B cell (primary cell): ENCODE measurements at regions not wholly inside any gene's neighbourhood (a gene's known extent, or its start where the extent isn't known, plus 50 kb on each side); places are given as distances from the start of the nearest gene placed in this dataset.

Experiments used
- ATAC-seq: fragments of 200-7000 bp; cut with Tn5 transposase; one replicate; pipeline ENCODE4 v1.10.0; 2021; ENCODE audit warnings: low read depth, mild to moderate bottlenecking, moderate number of reproducible peaks, moderate library complexity
- CTCF ChIA-PET: fragments of 350-600 bp; sonication (Branson Sonifier 250); formaldehyde crosslinking; loops from one replicate; lab custom pipeline; 2021; ENCODE audit warnings: antibody characterized with exemption, inconsistent platforms; lab: Charles Lee
- POLR2A ChIA-PET: fragments of 350-600 bp; sonication (Branson Sonifier 250); formaldehyde crosslinking; loops from one replicate; lab custom pipeline; 2021; ENCODE audit warnings: antibody characterized with exemption; lab: Charles Lee
- DNase-seq: peaks from one replicate; pipeline ENCODE4 v3.0.0; 2013
- H2AFZ ChIP-seq: 2 replicates; pipeline ENCODE4 v1.6.1; 2012; ENCODE audit warnings: mild to moderate bottlenecking, low read depth, low read length; ENCODE audit not compliant: insufficient read depth, poor library complexity, severe bottlenecking
- H3K27ac ChIP-seq, 2 donors: 1 replicate in 1 of 2; 2 replicates in 1 of 2; pipeline ENCODE4 v1.5.1; 2012 to 2013; ENCODE audit warnings: low read length in 2 of 2, mild to moderate bottlenecking in 2 of 2, moderate library complexity in 1 of 2
- H3K27me3 ChIP-seq, 4 experiments: fragments of 200-600 bp in 1 of 4; sonication (generic) in 1 of 4; replicated peaks in 1 of 4; 1 replicate in 2 of 4; 2 replicates in 2 of 4; pipeline versions ENCODE4 v1.6.1 to v1.7.0; 2013 to 2016; ENCODE audit warnings: low read length in 3 of 4, mild to moderate bottlenecking in 2 of 4, mixed read lengths in 1 of 4, moderate library complexity in 1 of 4; ENCODE audit not compliant: insufficient read depth in 4 of 4, control insufficient read depth in 3 of 4; ENCODE audit errors: control extremely low read depth in 1 of 4
- H3K36me3 ChIP-seq, 2 experiments: replicated peaks in 1 of 2; 1 replicate in 1 of 2; 2 replicates in 1 of 2; pipeline versions ENCODE4 v1.6.1 to v1.7.1; 2013; ENCODE audit warnings: low read length in 1 of 2; ENCODE audit not compliant: insufficient read depth in 2 of 2, control insufficient read depth in 1 of 2; ENCODE audit errors: control extremely low read depth in 1 of 2, extremely low read depth in 1 of 2
- H3K4me1 ChIP-seq, 2 donors: fragments of 200-600 bp in 1 of 2; sonication (generic) in 1 of 2; 1 replicate in 1 of 2; 2 replicates in 1 of 2; pipeline versions ENCODE4 v1.5.1 to v1.6.1; 2013 to 2017; ENCODE audit warnings: low read length in 2 of 2; ENCODE audit not compliant: control insufficient read depth in 2 of 2, insufficient read depth in 2 of 2
- H3K4me2 ChIP-seq: replicated peaks from 2 replicates; pipeline ENCODE3; 2012; ENCODE audit warnings: mild to moderate bottlenecking, low read depth, low read length; ENCODE audit not compliant: poor library complexity, severe bottlenecking
- H3K4me3 ChIP-seq, 5 experiments: fragments of 200-600 bp in 1 of 5; sonication (generic) in 1 of 5; 1 replicate in 3 of 5; 2 replicates in 2 of 5; pipeline versions ENCODE4 v1.5.1 to v1.7.0; 2011 to 2016; ENCODE audit warnings: low read length in 4 of 5, mild to moderate bottlenecking in 4 of 5, low read depth in 2 of 5, control low read depth in 1 of 5, moderate library complexity in 1 of 5; ENCODE audit not compliant: insufficient read depth in 1 of 5; ENCODE audit errors: control extremely low read depth in 1 of 5, extremely low read depth in 1 of 5
- H3K79me2 ChIP-seq: fragments of 200-600 bp; sonication (generic); one replicate; pipeline ENCODE4 v1.6.0; 2016; ENCODE audit warnings: low read length; ENCODE audit not compliant: control insufficient read depth, insufficient read depth
- H3K9ac ChIP-seq: fragments of 200-600 bp; sonication (generic); 2 replicates; pipeline ENCODE4 v1.6.1; 2017; ENCODE audit warnings: mild to moderate bottlenecking, low read length, moderate library complexity
- H3K9me3 ChIP-seq, 3 donors: one replicate each; pipeline versions ENCODE4 v1.6.1 to v1.7.1; 2013; ENCODE audit warnings: low read length in 2 of 3; ENCODE audit not compliant: control insufficient read depth in 2 of 3, insufficient read depth in 1 of 3; ENCODE audit errors: control extremely low read depth in 1 of 3
- H4K20me1 ChIP-seq: 2 replicates; pipeline ENCODE4 v1.6.0; 2012; ENCODE audit warnings: mild to moderate bottlenecking, low read length; ENCODE audit not compliant: insufficient read depth, control insufficient read depth, poor library complexity, severe bottlenecking
- H3K27ac Mint-ChIP-seq: one replicate; pipeline ENCODE4 v1.8.0; 2021; ENCODE audit warnings: mixed read lengths
- H3K27me3 Mint-ChIP-seq: one replicate; pipeline ENCODE4 v1.8.0; 2021; ENCODE audit warnings: mixed read lengths
- H3K4me1 Mint-ChIP-seq: one replicate; pipeline ENCODE4 v1.8.0; 2021; ENCODE audit warnings: mixed read lengths
- H3K4me3 Mint-ChIP-seq: one replicate; pipeline ENCODE4 v1.8.0; 2021; ENCODE audit warnings: mixed read lengths
- H3K9me3 Mint-ChIP-seq: one replicate; pipeline ENCODE4 v1.8.0; 2022; ENCODE audit warnings: mixed read lengths; ENCODE audit not compliant: insufficient read depth
- EZH2 ChIP-seq: IDR thresholded peaks from 2 replicates; pipeline ENCODE4 v1.6.1; 2012; ENCODE audit warnings: borderline replicate concordance, low read depth, mild to moderate bottlenecking, moderate library complexity, low read length; ENCODE audit not compliant: insufficient read depth, poor library complexity, severe bottlenecking
- WGBS: methylation state at CpG from one replicate; pipeline ENCODE4 v1.1.5; 2013; ENCODE audit warnings: missing lambda C conversion rate; ENCODE audit not compliant: insufficient coverage; 5-methylcytosine and 5-hydroxymethylcytosine counted together
- intact Hi-C: fragments of 100-400 bp; cut with micrococcal nuclease; formaldehyde crosslinking; loops from one replicate; pipeline ENCODE4 v1.10.0; 2022
- TF ChIP-seq, protein P1 (sequence below): fragments of 200-600 bp; IDR thresholded peaks from one replicate; pipeline ENCODE4 v1.8.0; 2022; ENCODE audit warnings: antibody characterized with exemption, mild to moderate bottlenecking

DNA sequence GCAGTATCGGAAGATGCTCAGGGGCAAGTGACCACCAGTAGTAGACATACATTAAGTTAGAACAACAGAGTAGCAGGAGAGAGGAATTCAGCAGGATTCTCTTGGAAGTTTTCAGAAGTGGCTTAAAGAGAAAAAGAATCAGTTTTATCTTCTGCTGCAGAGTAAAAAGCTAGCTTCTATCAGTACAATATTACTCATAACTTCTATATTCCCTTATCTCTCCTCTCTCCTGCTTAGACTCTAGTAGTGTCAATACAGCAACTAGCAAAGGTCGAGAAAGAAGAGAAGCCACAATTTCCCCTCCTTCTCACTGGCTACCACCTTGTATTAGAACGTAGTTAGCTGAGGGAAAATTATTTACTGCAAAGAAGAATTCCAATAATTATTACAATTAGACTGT is 539.7 kb downstream of the DIPK2A start:
- no peaks in the 10 kb centered on the region for H3K36me3 ChIP-seq
- no peak overlapping the region for H3K9ac ChIP-seq
- no peaks in the 10 kb centered on the region for H3K27me3 ChIP-seq
- H3K4me1 ChIP-seq: no peaks in the 10 kb centered on the region
- no peak overlapping the region for H3K4me3 ChIP-seq
- DNase-seq (no peak), ATAC-seq (no peak)
- ChIA-PET POLR2A (no interaction called here), CTCF (no interaction called here)
- Mint-ChIP-seq H3K4me1 (no peaks in the 10 kb centered on the region), H3K27ac (no peak overlapping the region), H3K27me3 (no peaks in the 10 kb centered on the region), H3K9me3 (no peaks in the 10 kb centered on the region), H3K4me3 (no peak overlapping the region)
- no peaks in the 10 kb centered on the region for H3K79me2 ChIP-seq
- no peak overlapping the region for H2AFZ ChIP-seq
- intact Hi-C loops: no loop called here
- no peaks in the 10 kb centered on the region for H3K9me3 ChIP-seq
- no peaks in the 10 kb centered on the region for H4K20me1 ChIP-seq
- no peak overlapping the region for H3K4me2 ChIP-seq
- TF ChIP-seq, protein P1, sequence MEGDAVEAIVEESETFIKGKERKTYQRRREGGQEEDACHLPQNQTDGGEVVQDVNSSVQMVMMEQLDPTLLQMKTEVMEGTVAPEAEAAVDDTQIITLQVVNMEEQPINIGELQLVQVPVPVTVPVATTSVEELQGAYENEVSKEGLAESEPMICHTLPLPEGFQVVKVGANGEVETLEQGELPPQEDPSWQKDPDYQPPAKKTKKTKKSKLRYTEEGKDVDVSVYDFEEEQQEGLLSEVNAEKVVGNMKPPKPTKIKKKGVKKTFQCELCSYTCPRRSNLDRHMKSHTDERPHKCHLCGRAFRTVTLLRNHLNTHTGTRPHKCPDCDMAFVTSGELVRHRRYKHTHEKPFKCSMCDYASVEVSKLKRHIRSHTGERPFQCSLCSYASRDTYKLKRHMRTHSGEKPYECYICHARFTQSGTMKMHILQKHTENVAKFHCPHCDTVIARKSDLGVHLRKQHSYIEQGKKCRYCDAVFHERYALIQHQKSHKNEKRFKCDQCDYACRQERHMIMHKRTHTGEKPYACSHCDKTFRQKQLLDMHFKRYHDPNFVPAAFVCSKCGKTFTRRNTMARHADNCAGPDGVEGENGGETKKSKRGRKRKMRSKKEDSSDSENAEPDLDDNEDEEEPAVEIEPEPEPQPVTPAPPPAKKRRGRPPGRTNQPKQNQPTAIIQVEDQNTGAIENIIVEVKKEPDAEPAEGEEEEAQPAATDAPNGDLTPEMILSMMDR: no peak
- no peak for TF ChIP-seq EZH2
- no peak overlapping the region for H3K27ac ChIP-seq
- WGBS: no CpG with 5 or more reads among the region's 3 CpGs

DNA sequence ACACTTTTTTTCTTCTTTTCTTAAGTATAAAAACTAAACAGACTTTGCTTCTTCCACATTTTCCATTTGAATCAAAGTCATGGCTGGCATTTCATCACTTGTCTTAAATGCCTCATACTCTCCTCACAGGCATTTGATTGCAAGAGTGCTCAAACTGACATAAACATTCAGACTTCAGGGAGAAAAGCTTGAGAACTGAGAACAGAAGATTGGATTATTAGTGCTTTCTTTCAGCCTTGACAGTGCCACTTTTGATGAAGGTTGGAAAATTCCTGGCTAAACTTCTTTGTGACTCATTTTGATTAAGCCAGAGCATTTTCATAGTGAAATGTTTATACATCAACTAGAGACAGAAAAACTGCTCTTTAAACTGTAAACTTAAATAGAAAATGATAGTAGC is 544.4 kb downstream of the DIPK2A start:
- Histone ChIP-seq H3K27me3 (no peaks in the 10 kb centered on the region), H3K27ac (no peak overlapping the region), H4K20me1 (no peaks in the 10 kb centered on the region), H3K79me2 (no peaks in the 10 kb centered on the region), H3K4me1 (no peaks in the 10 kb centered on the region), H3K36me3 (no peaks in the 10 kb centered on the region), H2AFZ (no peak overlapping the region), H3K9me3 (no peaks in the 10 kb centered on the region), H3K4me3 (no peak overlapping the region), H3K4me2 (no peak overlapping the region), H3K9ac (no peak overlapping the region)
- no peak for TF ChIP-seq EZH2
- TF ChIP-seq, protein P1: no peak
- Mint-ChIP-seq H3K4me1 (no peaks in the 10 kb centered on the region), H3K4me3 (no peak overlapping the region), H3K9me3 (no peaks in the 10 kb centered on the region), H3K27ac (no peak overlapping the region), H3K27me3 (peaks cover 4% of the 10 kb centered on the region)
- ChIA-PET POLR2A (no interaction called here), CTCF (no interaction called here)
- intact Hi-C loops: no loop called here
- DNase-seq: no peak
- ATAC-seq: no peak
